GM11168 (cell line): ENCODE measurements at regions not wholly inside any gene's neighbourhood (a gene's known extent, or its start where the extent isn't known, plus 50 kb on each side); places are given as distances from the start of the nearest gene placed in this dataset.

Experiments used
- in situ Hi-C: fragments of 300-500 bp; cut with MboI; formaldehyde crosslinking; loops from one replicate; pipeline ENCODE4 v1.12.0; 2022; ENCODE audit warnings: low sequenced_read_pairs; ENCODE audit not compliant: unreplicated experiment

GRCh38 chr6:105992315-105992961, 93.7 kb upstream of the PRDM1 start:
- in situ Hi-C loops: no loop called here

- in situ Hi-C loops: no loop called here
These were observed 94.4 kb upstream of the PRDM1 start for GRCh38 chr6:105991561-105992314.

DNA sequence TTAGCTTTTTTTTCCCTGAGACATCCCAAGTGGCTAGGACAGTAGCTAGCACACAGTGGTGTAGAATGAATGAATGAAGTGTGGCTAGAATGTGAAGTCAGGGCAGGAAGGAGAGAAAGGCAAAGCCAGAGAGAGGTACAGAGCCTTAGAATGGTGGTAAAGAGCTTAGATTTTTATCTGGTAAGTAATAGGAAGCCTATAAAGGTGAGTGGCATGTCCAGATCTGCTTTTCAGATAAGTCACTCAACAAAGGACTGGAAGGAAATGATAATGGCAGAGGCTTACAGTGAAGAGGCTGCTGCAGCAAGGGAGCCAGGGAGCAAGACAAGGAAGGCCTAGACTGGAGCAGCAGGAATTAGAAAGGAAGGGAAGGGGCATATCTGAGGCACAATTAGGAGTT, 96.0 kb upstream of the PRDM1 start:
- in situ Hi-C loops: no loop called here

DNA sequence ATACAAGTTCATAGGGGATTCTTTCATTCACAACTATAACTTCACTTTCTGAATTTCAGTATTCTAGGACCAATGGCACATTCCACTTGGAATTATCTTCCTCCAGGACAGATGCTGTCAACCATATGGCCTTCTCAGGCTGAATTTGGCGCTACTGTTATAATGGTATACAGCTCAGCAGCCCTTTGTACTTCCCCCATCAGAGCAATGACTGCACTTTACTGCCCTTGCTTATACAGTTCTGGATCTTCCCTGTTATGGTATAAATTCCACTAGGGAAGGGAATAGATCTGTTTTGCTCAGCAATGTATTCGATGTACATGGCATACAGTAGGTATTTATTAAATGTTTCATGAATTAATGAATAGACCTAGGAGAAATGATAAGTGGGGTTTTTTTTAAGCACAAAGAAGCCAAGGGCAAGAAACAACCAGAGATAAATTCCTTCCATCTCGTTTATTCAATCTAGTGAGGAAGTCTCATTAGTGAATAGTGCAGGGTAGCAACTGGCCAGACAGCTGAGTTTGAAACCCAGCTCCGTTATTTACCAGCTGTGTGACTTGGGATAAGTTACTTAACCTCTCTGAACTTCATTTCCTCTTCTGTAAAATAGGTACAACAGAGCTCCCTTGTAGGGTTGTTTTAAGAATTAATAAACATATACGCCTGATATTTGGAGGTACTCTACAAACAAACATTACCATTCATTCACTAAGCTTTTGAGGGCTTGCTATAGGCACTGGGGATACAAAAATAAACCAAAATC, 97.1 kb upstream of the PRDM1 start:
- in situ Hi-C loops: no loop called here

GRCh38 chr6:105988321-105988720, 97.8 kb upstream of the PRDM1 start:
- in situ Hi-C loops: no loop called here

- in situ Hi-C loops: no loop called here
These were observed 98.6 kb upstream of the PRDM1 start for GRCh38 chr6:105987516-105987915.

- in situ Hi-C loops: no loop called here
These were observed 99.1 kb upstream of the PRDM1 start for GRCh38 chr6:105986998-105987397.

- in situ Hi-C loops: no loop called here
These were observed 100.1 kb upstream of the PRDM1 start for GRCh38 chr6:105985816-105986632.

DNA sequence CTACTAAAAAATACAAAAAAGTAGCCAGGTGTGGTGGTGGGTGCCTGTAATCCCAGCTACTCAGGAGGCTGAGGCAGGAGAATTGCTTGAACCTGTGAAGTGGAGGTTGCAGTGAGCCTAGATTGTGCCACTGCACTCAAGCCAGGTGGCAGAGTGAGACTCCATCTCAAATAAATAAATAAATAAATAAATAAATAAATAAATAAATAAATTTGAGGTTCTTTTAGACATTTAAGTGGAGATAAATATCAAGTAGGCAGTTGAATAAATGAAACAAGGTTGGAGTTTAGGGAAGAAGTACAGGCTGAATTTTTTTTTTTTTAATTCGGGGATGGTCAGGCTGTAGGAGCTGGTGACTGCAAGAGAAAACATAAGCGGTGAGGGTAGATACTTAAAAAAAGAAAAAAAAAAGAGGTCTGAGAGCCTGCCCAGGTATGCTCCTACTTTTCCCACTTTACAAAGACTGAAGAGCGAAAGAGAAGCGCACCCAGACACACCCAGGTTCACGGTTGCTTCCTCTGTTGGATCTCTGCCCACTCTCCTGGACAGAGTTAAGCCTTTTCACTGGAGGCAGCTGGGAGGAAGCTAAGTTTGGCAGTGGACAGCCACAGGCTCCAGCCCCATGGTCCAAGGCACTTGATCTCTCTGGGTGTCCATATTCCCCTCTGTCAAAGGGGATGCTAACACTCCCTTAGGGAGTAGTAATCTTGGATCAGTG, 100.9 kb upstream of the PRDM1 start:
- in situ Hi-C loops: no loop called here

DNA sequence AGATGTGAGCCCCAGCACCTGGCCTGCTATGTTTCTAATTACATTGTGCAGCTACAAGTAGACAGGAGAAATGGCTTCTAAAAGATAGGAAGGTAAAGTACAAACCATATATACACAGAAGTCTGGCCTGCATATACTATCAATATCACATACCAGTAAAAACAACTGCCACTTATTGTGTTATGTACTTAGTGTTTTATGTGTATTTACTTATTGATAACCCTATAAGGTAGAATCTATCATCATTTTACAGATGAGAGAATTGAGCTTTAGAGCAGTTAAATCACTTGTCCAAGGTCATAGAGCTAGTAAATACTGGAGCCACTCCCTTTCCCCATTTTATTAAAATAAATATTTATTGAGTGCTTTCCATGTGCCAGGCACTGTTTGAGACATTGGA, 102.4 kb upstream of the PRDM1 start:
- in situ Hi-C loops: no loop called here

DNA sequence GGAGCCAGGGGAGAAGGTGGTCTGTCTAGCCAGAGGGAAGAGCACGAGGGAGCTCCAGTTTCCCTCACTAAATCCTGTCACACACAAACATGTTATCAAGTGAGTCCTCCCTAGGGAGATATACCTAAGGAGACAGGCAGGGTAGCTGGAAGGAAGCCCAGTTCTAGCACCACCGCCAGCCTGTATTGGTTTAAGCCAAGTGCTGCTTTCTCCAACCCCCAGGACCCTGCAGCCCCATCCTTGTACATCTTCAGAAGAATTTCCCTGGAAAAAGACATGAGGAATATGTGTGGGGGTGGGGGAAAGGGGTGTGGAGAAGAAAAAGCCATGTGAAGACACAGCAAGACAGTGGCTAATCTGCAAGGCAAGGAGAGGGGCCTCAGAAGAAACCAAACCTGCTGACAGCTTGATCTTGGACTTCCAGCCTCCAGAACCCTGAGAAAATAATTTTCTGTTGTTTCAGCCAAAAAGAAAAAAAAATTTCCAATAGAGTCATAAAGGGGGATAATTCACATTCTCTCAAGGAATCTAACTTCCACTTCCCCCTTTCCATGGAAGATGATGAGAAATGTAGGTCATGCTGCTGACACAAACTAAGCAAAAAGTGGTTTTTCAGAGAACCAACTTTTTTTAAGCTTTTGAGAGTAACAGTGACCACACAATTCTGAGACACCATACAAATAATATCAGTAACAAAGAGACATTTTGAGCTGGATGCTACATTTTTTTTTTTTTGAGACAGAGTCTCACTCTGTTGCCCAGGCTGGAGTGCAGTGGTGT, 103.2 kb upstream of the PRDM1 start:
- in situ Hi-C loops: no loop called here

GRCh38 chr6:105981888-105982358, 104.2 kb upstream of the PRDM1 start:
- in situ Hi-C loops: no loop called here

- in situ Hi-C loops: no loop called here
These were observed 104.9 kb upstream of the PRDM1 start for GRCh38 chr6:105981002-105981887.

DNA sequence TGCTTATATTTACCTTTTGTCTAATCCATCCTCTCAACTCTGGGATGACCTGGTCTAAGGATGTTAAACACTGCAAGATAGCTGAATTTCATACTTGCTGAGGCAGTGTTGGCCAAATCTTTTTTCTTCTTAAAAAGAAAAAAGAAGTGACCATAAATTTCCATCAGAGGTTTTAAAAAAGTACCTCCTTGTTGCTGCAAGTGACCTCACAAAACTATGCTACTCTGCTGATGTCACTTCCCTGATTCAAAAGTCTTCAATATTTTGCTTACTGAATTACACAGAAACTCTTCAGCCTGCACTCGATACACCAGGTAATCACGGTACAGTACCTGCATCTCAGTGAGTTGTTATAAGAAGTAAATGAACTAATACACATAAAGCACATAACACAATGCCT, 107.2 kb upstream of the PRDM1 start:
- in situ Hi-C loops: no loop called here

DNA sequence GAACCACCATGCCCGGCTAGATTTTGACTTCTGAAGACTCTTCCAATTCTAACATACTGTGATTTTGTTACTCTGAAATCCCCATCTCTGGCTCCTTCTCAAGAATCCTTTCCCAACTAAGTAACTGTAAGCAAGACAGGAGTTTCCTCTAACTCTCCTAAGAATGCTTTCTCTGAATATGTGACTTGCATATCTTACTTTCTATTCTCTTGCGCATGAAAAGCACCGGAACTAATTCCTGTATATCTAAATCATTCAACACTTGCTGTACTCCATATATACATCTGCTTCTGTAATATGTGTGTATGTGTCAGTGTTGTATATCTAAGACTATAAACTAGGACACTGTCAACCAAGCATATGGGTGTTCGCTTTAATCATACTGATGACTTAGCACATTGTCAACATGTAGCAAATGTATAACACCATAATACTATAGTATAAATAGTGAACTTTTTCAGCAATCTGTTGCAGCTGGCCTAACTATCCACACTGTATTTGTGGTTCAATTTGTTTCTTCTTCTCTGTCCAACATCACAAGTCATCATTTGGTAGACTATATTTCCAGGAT, 108.1 kb upstream of the PRDM1 start:
- in situ Hi-C loops: no loop called here

DNA sequence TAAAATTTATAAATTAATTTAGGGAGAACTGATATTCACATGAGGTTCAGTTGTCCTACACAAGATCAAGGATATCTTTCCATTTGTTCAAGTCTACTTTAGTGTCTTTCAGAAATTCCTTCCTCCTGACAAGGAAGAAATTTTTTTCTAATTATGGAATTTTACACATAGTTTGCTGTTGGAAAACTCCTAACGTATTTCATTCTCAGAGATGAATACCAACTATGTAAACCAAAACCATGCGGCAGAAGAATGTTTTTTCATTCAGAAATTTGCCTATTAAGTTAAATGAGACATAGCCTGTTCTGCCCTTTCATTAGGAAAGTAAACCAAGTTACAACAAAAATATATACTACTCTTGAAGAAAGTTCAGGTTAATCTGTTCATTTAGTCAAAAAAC, 111.2 kb upstream of the PRDM1 start:
- in situ Hi-C loops: no loop called here

GRCh38 chr6:105972440-105972839, 113.7 kb upstream of the PRDM1 start:
- in situ Hi-C loops: no loop called here
